AG20443 (cell line): ENCODE measurements at regions not wholly inside any gene's neighbourhood (a gene's known extent, or its start where the extent isn't known, plus 50 kb on each side); places are given as distances from the start of the nearest gene placed in this dataset.
"Not testable (repeated sequence)": the region's sequence is repeated elsewhere in the genome, so short reads cannot be mapped to it uniquely, and the experiment has no call there.

Source experiments
- DNase-seq: peaks from one replicate; pipeline ENCODE4 v3.0.0; 2012; ENCODE audit warnings: low spot score, mixed read lengths

DNA sequence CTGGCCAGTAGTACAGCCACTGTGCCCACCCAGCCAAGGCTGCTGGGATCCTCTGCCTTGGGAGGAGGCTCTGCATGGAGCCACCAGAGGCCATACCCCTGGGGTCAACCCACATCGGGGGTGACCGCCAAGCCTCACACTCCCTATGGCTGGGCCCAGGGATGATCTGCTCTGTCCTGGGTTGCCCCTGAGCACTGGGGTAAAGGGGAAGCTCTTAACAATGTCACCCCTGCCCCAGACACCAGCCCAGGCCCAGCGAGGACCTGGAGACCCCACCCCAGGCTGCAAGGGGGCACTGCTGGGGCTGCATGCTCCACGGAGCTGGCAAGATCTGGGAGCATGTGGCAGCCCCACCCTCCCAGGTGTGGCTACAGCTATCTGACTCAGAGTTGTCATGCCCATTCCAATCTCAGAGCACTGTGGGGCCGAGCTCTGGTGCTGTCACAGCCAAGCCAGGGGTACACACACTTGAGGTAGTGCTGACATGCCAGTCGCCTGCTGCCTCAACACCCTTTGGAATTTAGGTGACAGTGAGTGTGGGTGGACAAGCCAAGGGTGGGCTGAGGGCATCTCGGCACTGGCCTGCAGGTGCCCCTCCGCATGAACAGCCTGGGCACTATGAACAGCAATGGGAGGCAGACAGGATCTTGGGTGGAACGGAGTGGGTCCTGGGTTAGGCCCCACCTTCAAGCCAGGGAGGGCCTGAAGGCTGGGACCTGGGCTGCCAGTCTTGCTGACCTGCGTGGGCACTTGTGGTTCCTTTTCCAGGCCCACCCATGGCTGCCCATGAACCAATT is 427.7 kb downstream of the LRRIQ3 start:
- DNase-seq: no peak

DNA sequence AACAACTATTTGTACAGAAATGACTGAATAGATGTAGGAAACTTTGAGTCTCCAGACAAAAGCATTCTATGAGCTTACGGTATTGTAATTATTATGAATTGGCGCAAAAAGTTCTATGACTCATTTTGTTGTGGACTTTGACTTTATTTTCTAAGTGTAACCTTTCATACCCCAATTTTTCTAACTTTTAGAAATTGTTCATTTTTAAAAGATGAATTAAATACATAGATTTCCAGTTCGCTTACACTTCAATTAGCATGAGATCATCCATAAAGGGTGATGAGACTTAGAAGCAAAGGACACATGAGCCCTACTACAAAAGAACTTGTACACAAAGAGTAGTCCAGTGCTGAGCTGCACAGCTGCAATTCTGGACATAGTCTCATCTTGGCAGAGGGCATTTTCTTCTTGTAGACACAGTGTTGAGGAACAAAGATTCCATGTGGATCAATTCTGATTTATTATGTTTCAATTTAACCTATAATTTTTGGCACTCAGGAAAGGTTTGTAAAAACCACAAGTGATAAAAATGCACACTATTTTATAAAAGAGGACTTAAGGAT is 431.1 kb downstream of the LRRIQ3 start:
- DNase-seq: no peak

DNA sequence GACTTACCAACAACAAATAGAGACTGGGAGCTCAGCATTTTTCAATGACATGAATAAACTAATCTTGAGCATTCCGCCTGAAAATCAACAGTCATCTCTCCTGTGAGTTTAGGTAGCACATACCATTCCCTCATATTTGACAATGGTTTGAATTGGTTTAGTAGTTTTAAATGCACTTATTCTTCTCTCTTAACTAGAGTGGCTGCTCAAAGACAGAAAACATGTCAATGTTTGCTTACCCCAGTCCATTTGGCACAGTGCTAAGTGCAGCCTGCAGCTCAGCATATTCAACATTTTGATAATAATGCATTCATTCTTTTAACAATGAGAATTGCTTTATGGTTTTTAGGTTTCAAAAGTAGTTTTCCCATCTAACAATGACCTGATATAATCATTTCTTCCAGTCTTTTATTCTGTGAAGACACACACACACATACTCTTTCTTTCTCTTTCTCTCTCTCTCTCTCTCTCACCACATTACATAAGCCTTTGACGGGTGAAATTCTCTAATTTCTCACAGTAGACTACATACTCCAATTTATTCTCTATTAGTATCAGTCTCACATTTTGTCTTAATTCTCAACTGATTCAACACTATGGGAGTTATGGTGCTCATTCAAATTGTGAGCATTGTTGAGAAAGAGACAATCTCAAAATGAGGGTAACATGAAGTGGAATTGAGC is 432.3 kb downstream of the LRRIQ3 start:
- DNase-seq: no peak

DNA sequence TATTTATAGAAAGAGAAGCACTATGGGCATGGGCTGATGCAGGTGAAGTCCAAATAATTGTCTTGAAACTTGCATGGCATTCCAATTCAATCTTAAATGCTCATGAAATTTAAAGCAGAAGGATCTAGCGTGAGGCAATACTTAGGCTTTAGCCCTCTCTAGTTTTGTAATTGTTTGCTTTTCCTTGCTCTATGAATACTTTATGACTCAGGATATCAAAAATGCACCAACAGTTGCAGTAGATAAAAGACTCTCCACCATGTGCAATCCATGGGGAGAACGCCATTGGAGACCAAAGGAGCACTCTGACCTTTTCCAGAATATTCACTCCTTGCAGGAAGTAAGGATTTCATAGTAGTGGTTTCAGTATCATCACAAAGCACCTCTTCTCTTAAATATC is 436.4 kb downstream of the LRRIQ3 start:
- no peak for DNase-seq

DNA sequence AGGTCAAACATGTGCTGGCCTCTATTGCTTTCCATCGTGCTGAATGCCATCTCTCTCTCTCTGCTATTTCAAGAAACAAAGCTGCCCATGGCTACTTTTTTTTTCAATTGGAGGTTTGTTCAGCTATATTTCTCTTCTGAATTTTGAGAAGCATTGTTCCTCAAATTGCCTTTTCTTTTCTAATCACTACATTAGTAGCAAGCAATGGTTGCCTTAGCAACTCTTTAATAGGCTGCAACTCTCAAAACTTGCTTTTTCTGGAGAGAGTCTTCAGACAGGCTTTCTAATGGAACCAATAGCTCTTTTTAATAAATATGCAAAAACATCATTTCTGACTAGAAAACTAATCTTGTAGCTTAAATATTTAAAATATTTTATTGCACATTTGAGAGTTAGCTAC is 439.0 kb downstream of the LRRIQ3 start:
- DNase-seq: no peak

DNA sequence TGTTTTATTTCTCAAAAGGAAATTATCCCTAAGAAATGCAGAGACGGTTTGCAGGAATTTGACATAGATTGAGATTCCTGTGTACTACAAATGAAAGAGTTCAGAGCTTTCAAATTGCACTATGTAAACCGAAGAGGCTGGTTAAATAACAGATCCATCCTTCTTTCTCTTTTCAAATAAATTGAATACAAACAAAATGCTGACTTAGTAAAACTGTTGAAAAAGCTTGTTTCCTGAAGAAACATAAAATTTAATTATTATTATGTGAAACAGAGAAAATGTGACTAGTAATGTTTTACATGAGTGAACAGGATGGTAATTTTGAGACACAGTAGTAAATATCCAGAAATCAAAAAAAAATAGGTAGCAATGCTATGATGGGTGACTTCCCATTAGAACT is 441.2 kb downstream of the LRRIQ3 start:
- DNase-seq: no peak

DNA sequence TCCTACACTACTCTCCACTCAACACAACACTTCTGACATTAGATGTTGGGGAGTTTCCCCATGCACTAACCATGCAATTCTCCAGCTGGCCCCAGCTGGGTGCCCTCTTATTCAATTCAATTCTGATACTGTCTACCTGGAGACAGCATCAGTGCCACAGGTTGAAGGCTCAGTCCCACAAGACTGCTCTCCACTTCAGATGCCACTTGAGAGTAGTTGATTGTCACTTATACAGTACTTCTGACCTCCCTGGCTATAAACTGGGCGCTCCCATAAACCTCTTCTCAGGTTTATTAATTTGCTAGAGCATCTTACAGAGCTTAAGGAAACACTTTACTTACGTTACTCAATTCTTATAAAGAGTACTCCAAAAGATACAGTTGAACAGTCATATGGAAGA is 442.3 kb downstream of the LRRIQ3 start:
- DNase-seq: no peak

DNA sequence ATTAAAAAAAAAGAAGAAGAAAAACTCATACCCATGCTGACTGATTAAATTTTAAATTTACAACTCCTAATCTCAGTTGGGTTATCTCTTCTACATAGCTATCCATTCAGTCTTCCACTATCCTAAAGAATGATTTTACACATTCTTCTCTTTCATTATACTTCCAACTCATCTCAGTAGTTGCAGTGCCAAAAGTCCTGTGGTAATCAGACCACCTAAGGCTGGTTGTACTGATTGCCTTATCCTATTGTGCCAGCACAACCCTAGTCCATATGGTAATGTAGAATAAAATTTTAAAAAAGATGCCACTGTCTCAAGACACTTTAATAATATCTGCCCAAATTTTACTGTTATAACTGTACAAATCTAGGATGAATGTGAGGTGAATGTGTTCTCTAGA is 448.0 kb downstream of the LRRIQ3 start:
- DNase-seq: no peak

DNA sequence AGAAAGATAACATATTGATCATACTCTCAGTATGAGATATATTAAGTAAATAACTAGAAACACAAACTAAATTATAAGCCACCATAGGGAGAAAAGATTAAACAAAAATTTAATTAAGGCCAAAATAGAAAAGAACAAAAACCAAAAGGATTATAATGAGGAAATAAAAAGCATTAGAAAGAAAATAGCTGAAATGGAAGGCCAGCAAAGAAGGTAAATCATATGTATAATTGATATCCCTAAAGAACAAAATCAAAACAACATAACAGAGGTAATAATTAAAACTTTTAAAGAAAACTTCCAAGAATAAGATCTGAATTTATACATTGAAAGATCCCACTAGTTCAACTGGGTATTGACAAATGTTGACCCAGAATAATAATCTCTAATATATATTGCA is 453.0 kb downstream of the LRRIQ3 start:
- DNase-seq: no peak

DNA sequence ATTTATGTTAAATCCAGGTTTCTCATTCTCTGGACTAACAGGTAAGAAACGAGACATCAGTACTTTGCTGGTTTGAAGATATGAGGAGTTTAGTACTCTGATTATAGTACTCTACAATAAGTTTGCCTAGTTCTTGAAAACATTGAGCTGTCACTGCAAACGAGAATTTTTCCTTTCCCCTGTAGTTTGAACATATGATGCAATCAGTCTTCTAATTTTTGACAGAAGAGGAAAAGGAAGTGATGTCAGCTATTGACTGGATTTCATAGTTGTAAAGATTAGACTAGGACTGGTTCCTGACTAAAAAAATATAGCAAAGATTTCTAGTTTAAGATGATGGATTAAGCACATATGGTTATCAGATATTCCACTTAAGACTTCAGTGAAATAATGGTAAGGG is 461.9 kb downstream of the LRRIQ3 start:
- DNase-seq: no peak

DNA sequence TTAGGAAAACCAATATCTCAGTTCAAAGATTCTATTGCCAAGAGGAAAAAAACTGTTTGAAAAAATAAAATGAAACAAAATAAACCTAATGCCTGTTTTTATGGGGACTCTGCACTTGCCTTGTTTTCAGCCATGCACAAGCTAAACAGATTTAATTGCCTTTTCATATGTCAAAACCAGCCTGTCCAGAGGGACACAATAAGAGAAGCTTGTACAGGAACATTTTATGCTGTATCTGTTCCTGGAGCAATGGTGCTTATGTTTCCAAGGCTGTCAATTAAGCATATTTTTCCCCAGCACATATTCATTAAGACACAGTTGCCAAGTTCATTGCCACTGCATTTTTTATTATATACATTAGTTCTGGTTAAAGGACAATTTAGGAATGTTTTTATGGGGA is 470.9 kb downstream of the LRRIQ3 start:
- no peak for DNase-seq

DNA sequence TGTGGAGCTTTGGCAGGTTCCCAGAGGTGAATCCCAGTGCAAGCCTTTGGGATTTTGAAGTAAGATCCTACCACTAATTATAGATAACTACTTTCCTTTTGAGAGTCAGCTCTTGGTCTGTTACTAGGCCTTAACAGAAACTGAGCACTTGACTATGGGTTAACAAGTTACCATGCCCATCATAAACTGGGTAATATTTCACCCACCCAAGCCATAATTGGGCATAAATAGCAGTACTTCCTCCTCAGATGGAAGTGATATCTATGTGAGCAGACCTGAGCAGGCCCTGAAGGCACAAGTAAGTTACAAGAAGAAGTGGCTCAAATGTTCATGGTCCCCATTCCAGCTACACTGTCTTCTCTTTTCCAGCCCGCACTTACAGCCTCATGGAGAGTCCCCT is 475.9 kb downstream of the LRRIQ3 start:
- DNase-seq: no peak

DNA sequence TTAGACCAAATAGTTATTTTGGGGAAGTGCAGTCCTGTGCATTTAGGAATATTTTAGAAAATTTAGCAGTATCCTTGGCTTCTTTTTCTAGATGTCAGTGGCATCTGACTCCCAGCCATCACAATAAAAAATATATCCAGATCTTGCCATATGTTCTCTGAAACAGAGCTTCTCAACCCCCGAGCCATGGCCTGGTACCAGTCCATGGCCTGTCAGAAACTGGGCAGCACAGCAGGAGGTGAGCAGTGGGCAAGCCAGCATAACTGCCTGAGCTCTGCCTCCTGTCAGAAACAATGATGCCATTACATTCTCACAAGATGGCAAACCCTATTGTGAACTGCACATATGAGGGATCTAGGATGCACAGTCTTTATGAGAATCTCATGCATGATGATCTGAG is 480.0 kb downstream of the LRRIQ3 start:
- DNase-seq: no peak

DNA sequence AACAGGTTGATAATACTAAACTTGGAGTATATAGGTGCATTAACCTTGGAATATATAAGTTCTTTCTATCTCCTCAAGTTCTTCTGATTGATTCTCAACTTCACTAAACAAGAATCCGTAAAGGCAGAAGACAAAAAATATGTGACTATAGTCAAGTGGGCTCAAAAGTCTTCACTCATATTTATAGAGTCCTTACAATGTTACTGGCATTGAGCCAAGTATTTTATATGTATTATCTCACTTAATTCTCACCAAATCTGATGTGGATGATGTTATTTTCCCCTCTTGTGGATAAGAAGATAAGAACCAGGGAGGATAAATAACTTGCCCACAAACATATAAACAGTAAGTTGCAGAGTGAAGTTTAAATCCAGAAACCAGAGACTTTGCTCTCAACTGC is 486.9 kb downstream of the LRRIQ3 start:
- no peak for DNase-seq

DNA sequence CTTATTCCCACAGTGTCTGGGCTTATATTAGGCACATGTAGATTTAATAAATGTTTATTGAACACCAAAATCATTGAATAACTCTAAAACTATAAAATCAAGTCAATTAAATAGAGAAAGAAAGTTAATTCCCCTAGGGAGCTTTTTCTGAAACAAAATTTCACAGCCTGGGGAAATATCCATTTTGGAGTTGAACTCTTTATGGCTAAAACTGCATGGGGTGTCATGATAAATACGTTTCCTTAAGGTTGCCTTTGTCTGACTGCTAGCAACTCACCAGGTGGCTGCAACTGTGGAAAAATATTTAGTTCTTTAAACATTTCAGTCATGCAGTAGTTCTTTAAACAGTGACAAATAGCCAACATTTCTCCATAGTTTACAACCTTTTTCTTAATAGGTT is 496.1 kb downstream of the LRRIQ3 start:
- no peak for DNase-seq

DNA sequence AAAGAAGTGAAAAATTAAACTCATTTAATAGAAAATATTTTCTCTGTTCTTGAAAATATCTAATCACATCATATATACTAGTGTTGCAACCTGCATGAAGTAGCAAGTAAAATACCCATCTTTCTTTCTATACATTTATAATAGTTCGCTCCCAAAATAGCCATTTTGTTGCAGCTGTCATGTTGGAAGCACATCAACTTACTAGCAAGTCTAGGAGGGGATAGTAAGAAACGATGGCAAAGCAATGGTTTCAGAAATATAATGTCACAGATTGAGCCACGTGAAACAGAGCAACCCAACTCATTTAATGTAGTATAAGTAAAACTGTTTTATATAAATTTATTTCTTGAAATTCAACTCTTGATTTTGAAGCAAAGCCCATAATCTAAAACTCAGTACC is 521.8 kb downstream of the LRRIQ3 start:
- no peak for DNase-seq

DNA sequence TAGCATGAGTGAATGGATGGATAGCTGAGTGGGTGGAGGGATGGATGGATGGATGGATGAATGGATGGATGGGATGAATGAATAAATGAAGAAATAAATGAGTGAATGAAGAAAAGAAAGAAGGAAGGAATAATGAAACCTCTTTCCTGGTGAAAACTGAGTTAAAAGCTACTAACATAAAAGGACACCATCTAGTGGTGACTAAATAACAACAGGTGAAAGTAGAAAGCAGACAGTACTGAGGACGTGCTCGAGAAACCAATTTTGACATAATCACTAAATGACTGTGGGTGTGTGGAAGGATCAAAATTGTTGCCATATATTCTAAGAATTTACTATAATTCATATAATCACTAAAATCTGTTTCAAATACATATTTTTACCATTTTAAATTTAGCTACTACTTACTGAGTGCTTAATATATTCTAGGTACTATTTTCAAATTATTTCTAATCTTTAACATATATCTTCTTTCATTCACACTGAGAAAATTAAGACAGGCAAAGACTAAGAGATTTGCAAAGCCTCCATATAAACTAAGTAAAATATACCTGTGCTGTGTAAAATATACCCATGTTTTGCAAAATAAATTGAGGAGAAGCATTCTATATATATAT is 522.9 kb downstream of the LRRIQ3 start:
- DNase-seq: peak; percentile 13

DNA sequence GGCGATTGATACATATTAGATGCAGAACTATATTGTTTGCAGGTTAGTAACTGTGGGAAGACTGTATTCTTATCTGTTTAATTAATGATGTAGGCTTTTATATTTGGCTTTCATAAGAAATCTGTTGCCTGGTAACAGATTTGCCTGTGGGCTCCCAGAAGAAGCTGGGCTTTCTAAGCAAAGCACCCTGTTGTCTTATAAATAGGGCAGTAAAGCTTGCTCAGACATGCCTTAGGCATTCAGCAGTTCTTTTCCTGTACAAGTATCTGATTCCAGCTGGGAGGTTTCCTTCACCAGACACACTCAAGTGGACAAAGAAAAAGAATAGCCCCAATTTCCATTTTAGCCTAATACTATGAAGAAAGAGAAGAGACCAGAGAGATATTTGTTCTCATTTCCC is 524.0 kb downstream of the LRRIQ3 start:
- DNase-seq: no peak

DNA sequence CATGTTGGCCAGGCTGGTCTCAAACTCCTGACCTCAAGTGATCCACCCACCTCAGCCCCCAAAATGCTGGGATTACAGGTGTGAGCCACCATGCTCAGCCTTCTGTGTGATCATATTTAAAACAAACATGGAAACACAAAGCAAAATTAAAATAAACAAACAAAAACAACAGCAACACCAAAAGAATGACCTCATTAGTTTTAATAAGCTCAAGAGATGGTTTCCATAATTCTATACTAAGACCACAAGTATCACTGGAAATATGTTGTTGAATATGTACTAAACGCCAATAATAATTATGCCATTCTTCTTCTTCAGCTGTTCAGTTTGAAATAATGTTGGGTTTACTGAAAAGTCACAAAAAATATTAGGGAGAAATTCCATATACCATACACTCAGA is 526.4 kb downstream of the LRRIQ3 start:
- no peak for DNase-seq

DNA sequence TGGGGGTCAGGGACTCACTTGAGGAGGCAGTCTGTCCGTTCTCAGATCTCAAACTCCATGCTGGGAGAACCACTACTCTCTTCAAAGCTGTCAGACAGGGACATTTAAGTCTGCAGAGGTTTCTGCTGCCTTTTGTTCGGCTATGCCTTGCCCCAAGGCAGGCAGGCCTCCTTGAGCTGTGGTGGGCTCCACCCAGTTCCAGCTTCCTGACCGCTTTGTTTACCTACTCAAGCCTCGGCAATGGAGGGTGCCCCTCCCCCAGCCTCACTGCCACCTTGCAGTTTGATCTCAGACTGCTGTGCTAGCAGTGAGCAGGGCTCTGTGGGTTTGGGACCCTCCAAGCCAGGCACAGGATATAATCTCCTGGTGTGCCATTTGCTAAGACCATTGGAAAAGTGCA is 530.0 kb downstream of the LRRIQ3 start:
- not testable (repeated sequence) for DNase-seq

DNA sequence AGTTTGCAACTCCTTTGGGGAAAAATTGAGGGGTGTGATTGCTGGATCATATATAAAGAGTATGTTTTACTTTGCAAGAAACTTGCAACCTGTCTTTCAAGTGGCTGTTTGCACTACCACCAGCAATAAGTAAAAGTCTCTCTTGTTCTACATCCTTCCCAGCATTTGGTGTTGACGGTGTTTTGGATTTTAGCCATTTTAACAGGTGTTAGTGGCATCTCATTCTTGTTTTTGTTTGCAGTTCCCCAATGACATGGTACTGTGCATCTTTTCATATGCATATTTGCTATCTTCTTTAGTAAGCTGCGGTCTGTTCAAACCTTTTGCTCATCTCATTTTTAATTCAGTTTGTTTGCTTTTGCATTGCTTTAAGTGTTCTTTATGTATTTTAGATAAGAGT is 535.5 kb downstream of the LRRIQ3 start:
- DNase-seq: no peak

DNA sequence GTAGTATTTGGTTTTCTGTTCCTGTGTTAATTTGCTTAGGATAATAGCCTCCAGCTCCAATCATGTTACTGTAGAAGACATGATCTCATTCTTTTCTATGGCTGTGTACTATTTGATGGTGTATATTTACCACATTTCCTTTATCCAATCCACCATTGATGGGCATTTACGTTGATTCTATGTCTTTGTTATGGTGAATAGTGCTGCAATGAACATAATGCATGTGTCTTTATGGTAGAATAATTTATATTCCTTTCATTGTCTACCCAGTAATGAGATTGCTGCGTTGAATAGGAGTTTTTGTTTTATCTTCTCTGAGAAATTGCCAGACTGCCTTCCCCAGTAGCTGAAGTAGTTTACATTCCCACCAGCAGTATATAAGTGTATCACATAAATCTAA is 538.8 kb downstream of the LRRIQ3 start:
- no peak for DNase-seq

DNA sequence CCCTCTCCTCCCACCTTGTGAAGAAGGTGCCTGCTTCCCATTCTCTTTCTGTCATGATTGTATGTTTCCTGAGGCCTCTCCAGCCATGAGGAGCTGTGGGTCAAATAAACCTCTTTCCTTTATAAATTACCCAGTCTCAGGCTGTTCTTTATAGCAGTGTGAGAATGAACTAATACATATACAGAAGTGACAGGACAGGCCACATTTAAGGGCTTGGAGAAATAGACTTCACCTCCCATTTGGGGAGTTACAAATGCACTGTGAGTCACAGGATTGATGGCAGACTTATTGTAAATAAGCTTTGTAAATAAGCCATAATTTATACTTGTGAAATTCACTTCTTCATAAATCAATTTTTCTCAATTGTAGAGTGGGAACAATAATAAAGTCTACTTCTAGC is 543.3 kb downstream of the LRRIQ3 start:
- DNase-seq: no peak
